ENCODE measurements at regions not wholly inside any gene's neighbourhood (a gene's known extent, or its start where the extent isn't known, plus 50 kb on each side); places are given as distances from the start of the nearest gene placed in this dataset.
"Not testable (repeated sequence)": the region's sequence is repeated elsewhere in the genome, so short reads cannot be mapped to it uniquely, and the experiment has no call there.

DNA sequence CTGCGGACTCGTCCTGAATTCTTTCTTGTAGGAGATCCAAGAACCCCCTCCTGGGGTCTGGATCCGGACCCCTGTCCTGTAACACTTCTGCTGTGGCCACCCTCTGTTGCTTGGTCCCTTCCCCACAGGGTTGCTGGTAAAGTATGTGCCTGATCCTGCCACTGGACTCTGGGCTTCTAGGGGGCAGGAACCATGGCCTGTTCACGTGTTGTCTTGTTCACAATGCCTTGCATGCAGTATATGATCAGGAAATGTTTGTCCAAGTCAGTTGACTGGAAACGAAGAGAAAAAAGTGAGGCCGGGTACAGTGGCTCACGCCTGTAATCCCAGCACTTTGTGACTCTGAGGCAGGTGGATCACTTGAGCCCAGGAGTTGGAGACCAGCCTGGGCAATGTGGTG is 139.3 kb upstream of the ALDH1B1 start:
- DNase-seq: no peak

- DNase-seq: no peak
These were observed 141.3 kb upstream of the ALDH1B1 start for GRCh38 chr9:38251036-38251860.

GRCh38 chr9:38250279-38251035 is 142.0 kb upstream of the ALDH1B1 start:
- no peak for DNase-seq

DNA sequence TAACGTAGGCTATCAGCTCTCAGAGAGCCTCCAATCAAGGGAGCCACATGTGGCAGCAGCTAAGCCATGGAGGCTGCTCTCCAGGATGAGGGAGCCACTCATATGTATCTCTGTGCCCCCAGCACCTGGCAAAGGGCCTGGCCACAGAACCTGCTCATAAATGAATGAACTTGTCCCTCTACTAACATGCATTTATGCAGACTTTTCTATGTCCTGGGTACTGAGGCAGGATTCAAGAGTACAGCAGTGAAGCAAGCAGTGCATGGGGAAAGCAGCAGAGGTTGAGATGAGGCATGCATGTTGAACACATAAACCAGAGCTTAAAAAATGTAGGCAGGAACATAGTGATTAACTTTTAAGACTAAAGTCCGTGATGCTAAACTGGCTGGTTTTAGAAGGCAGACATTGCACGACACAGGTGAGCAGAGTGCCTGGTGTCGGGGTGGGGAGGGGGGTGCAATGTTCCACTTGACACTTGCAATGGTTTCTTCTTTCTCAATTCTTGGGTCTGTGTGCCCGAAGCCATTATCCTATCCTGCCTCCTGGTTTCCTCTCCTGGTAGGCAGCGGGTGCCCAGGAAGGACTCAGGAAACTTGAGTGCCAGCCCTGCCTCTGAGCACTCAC is 142.8 kb upstream of the ALDH1B1 start:
- DNase-seq: no peak

- DNase-seq: no peak
These were observed 143.5 kb upstream of the ALDH1B1 start for GRCh38 chr9:38249049-38249448.

DNA sequence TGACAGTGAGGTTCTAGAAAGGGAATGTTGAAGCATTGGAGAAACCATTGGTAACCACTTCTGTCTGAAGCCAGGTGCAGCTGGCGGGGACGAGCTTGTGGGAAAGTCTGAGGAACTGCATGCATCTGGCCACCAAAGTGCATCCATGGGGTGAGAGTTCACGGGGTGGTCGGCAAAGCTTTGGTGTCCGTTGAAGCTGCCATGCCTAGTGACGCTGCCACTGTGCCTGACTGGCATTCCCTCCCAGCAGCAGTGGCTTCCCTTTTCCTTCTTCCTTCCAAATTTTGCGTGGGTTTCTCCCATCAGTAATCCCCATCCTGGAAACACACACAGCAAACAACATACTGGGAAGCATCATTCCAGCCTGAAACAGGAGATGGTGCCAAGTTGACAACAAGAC is 145.7 kb upstream of the ALDH1B1 start:
- no peak for DNase-seq

DNA sequence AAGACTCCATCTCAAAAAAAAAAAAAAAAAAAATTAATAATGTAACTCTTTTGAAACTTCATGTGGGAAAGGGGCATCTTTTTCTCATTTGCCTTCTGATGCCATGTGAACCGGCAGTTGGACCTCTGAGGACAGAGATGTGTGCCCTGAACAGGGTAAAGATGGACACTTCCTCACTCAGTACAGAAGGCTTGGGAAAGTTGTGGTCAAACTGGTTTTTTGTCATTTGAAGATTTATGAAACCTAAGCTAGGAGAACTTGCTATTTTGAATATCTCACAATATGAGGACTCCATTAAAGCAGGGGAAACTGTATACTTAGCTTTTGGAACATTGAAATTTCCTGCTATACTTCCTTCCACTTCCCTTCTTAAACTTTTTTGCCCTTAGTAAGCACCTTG is 147.5 kb upstream of the ALDH1B1 start:
- DNase-seq: no peak

GRCh38 chr9:38243993-38244392 is 148.5 kb upstream of the ALDH1B1 start:
- DNase-seq: no peak

GRCh38 chr9:38242151-38242550 is 150.4 kb upstream of the ALDH1B1 start:
- not testable (repeated sequence) for DNase-seq

DNA sequence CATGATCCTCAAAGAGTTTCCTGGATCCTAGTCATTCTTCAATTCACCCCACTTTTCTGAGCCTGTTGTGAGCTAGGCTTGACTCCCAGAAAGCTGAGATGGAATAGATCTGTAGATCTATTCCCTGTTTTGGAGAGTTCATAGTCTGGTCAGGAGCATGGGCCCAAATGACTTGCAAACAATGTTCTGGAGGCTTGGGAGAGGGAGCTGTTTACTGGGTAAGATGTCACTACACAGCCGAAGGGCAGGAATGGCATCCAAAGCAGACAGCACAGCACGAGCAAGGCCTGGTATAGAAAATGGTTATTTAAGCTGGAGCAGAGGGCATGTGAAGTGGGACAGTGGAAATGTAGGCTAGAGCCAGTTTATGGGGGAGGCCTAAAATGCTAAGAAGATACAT is 152.5 kb upstream of the ALDH1B1 start:
- no peak for DNase-seq

GRCh38 chr9:38235244-38235643 is 157.3 kb upstream of the ALDH1B1 start:
- no peak for DNase-seq

GRCh38 chr9:38234479-38235170 is 157.9 kb upstream of the ALDH1B1 start:
- no peak for DNase-seq

DNA sequence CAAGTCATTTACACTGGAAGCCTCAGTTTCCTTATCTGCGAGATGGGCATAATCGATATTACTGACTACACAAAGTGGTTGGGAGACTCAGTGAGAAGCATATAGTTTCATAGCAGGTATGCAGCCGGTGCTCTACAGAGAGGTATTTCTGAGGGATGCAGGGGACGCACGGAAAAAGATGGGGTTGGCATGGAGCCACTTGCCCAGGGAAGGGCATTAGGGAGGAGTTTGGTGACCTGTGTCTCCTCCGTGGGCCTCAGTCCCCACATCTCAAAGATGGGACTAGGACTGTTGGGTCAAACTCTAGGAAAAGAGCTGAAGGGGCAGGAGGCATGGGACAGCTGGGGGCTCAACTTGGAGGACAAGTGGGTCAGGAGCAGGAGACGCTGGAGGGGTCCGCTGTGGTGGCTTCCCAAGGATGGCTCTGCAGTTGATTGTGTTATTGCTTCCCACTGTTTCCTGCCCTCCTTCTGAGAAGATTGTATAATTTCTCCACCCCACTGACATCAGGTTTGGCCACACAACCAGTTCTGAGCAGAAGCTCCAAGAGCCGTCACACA is 158.6 kb upstream of the ALDH1B1 start:
- no peak for DNase-seq

DNA sequence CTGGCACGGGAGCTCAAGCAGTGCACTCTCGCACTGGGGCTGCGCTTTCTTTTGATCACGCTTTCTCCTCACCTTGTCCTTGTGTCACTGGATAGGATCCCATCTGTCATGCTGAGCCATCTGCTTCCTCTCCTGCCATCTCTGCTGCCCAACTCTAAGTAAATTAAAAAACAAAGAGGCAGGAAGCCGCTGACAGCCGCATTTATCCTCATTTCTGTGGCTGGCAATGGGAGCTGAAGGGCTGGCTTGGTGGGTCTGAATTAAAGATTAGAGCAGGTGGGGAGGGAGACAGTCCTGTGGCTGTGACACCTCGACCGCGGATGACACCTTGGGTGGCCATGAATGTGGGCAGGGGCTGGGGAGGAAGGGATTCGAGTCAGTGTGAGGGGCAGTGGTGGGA is 159.2 kb upstream of the ALDH1B1 start:
- DNase-seq: no peak

DNA sequence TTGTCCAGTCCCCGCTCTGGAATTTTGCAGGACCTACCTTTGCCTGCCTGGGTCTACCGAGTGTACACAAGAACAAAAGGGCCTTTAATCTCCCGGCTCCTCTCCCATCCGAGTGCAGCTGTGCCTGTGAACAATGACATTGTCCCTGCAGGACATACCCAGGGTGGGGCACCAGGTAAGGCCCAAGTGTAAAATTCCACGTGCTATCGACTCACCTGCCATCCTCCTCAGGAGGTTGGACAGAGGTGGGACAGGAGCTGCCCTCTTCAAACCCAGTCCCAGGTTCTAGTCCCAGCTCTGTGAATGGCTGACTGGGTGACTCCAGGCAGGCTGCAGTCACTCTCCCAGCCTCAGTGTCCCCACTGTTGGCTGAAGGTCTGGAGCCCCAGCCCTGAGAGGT is 159.6 kb upstream of the ALDH1B1 start:
- no peak for DNase-seq

- DNase-seq: no peak
These were observed 160.6 kb upstream of the SHB start for GRCh38 chr9:38229504-38230155.

DNA sequence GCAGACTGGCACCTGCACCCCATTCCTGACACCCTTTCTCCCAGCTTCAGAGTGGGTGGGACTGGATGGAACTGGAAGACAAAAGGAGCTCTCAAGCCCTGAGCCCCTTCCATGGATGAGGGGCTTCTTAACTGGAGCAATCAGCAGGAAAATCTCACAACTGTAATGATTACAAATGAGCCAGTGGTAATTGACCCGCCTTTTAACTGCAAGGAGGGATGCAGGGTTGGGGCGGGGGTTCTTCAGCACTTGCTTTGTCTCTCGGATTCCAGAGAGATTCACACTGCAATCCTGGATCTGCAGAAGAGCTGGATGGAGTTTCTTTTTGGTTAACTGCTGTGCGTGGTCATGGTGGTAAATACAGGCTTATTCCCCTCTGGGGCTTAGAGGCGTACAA is 160.1 kb upstream of the SHB start:
- DNase-seq: no peak

- DNase-seq: no peak
These were observed 159.5 kb upstream of the SHB start for GRCh38 chr9:38228331-38229103.

DNA sequence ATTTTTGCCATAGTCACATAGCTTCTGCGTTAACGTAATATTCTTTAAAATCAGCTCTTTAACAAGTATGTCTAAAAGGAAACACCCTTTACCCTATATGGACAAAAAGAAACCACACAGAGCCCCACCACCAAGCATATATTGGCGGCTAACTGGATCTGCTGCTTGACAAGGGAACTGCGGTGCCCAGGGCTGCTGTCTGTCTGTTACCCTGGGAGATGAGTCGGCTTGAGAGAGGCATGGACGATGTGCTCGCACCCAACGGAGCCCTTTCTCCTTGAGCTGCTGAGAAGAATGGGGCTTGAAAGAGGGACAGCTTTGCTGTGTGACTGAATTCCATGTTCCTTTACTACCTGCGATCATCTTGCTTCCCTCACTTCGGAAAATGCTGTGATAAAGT is 158.6 kb upstream of the SHB start:
- peak; percentile 38 for DNase-seq

DNA sequence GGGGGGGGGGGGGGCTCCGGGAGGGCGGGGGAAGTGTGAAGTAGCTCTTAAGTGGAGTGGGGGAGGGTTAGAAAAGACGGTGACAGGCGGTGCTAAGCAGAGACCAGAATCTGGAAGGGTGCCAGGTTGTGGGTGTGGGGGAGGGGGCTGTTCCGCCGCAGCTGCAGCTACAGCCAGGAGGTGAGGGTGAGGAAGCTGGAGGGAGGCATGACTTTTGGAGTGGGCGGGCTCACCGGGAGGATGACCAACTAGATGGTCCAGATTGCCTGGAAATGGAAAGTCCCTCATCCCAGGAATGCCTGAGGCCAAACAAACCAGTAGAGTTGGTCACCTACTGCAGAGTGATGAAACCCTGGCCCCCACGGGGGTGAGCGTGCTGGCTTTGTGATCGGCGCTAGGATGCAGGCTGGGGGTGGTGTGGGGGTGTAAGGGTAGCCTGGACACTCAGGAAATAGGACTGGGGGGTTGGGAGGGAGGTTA is 158.1 kb upstream of the SHB start:
- DNase-seq: peak; percentile 78

- peak; percentile 4 for DNase-seq
These were observed 157.5 kb upstream of the SHB start for GRCh38 chr9:38226491-38226951.
